OCI-M1 (cell line): ENCODE measurements at regions not wholly inside any gene's neighbourhood (a gene's known extent, or its start where the extent isn't known, plus 50 kb on each side); places are given as distances from the start of the nearest gene placed in this dataset.

ENCODE experiments used
- DNase-seq: peaks from one replicate; lab custom pipeline; 2025; lab: John Stamatoyannopoulos, UW

GRCh38 chr15:66945842-66946241, 119.6 kb upstream of the SMAD3 start:
- no peak for DNase-seq

- peak; percentile 86 for DNase-seq
These were observed 118.7 kb upstream of the SMAD3 start for GRCh38 chr15:66946578-66947164.

DNA sequence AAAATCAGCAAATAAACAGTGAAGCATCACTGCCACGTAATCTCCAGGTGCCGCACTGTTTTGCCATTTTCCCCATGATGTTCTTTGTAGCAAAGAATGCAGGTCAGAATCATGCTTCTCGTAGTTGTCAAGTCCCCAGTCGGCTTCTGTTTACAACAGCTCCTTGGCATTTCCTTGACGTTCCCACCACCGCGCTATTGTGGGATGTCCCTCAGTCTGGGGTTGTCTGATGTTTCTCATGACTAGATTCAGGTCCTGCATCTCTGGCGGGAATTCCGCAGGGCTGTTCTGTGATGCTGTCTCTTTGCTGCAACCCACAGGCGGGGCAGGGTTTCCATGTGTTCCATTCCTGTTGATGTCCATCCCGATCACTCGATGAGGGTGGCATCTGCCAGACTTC, 117.9 kb upstream of the SMAD3 start:
- DNase-seq: no peak

GRCh38 chr15:66948294-66948693, 117.1 kb upstream of the SMAD3 start:
- DNase-seq: no peak

GRCh38 chr15:66950114-66950513, 115.3 kb upstream of the SMAD3 start:
- no peak for DNase-seq

DNA sequence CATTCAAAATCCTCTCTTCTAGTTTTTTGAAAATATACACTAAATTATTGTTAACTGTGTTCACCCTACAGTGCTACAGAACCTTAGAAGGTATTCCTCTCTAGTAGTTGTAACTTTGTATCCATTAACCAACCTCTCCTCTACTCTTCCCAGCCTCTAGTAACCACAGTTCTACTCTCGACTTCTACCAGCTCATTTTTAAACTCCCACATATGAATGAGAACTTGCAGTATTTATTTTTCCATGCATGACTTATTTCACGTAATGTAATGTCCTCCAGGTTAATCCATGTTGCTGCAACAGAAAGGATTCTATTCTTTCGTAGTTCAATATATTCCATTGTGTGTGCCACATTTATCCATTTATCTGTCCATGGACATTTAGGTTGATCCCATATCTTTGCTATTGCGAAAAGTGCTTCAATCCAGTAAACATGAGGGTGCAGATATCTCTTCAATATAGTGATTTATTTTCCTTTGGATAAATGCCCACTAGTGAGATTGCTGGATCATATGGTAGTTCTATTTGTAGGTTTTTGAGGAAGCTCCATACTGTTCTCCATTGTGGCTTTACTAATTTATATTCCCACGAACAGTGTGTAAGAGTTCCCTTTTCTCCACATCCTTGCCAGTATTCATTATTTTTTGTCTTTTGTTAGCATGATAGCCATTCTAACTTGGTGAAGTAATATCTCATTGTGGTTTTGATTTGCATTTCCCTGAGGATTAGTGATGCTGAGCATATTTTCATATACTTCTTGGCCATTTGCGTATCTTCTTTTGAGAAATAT, 113.7 kb upstream of the SMAD3 start:
- no peak for DNase-seq

GRCh38 chr15:66952756-66953522, 112.5 kb upstream of the SMAD3 start:
- no peak for DNase-seq

DNA sequence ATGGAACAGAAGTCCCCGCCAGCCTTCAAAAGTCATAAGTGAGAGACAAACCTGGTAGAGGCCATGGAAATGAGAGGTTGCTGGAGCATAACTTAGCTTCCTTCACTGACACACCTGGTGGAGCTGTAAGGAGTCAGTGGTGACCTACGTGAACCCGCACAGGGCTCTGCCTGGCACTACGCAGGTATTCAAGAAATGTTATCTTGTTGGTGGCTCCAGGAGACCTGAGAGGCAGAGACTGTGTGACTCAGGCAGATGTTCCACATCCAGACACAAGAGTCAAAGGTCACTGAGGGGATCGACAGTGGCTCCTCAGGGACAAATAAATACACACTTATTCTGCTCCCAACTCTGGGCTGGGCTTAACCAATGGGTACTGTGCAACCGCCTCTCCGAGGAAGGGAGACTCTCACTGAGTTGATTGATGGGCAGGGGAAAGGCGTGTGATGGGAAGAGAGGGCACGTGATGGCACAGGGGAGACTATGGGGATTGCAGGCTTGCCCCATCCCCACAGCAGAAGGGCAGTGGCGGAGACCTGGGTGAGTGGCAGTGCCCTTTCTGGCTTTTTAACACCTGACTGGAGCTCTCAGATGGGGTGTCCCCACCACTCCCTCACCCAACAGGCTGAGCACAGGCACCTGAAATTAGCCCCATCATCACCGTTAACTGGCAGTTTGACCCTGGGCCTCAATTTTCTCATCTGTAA, 111.7 kb upstream of the SMAD3 start:
- no peak for DNase-seq

GRCh38 chr15:66954601-66955000, 110.8 kb upstream of the SMAD3 start:
- DNase-seq: no peak

DNA sequence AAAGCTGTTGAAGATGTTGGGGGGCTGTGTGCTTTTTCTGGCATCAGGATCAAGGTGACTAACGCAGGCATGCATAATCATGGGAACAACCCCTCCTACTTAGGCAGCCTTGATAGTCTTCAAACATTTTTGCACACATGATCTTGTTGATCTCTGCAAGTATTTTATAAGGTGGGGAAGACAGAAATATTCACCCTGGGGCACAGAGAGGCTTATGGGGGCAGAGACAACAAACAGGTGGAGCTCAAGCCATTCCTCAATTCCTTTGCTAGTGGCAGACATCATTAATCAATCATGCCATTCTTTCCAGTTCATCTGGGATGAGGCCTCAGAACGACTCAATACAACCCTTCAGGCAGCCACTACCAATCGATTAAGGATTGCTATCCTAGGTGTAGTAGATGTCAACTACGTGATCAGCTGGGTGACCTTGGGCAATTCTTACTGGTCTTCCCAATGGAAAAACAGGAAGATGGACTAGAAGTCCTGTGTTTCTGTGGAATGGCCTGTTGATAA, 110.3 kb upstream of the SMAD3 start:
- no peak for DNase-seq

GRCh38 chr15:66955871-66956585, 109.4 kb upstream of the SMAD3 start:
- no peak for DNase-seq

DNA sequence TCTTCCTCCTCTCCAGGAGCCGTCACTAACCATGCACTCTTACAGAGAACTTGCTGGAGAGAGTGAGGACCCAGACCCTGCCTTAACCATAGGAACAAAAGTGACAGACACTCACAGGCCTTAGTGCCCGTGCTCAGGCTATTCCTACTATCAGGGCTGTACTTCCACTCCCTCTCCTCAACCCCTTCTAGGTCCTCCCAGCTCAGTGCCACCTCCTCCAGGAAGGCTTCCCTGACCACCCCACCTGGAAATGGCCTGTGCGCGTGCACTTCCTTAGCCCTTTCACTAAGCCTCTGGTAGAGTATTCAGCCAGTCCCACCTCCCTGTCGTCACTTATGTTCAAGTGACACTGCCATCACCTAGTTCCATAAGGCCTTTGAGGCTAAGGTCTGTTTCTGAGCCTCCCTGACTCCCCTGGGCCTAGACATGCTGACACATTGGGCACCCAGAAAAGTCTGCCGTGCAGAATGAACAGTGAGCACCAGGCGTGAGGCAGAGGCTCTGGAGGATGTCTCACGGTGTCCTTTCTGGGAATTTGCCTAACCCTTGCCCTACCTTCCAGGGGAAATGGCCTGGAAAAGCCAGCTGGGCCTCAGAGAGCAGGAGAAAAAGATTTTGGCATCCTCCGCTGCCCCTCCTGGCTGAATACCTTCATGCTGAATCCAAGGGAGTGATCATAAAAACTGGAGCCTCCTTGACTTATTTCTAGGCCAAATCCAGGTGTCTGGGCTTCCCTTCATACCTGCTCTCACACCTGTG, 108.6 kb upstream of the SMAD3 start:
- DNase-seq: no peak

GRCh38 chr15:66957431-66957720, 108.0 kb upstream of the SMAD3 start:
- DNase-seq: no peak

GRCh38 chr15:66959066-66959465, 106.3 kb upstream of the SMAD3 start:
- DNase-seq: no peak

DNA sequence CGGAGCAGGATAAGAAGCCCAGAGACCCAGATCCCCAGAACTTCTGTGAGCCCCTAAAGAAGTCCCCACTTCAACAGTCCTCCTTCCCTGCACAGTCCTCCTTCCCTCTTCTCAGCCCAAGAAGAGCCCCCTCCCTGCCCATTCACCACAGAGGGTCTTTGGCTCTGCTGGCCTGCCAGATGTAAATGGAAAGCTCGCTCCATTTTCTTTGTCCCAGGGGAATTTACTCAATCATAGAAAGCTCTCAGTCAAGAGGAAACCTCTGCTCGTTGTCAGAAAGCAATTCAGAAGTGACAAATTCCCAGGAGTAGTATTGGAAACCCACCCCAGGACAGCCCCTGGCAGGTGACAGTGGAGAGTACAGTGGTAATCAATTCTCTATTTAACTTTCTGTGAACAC, 105.5 kb upstream of the SMAD3 start:
- no peak for DNase-seq

DNA sequence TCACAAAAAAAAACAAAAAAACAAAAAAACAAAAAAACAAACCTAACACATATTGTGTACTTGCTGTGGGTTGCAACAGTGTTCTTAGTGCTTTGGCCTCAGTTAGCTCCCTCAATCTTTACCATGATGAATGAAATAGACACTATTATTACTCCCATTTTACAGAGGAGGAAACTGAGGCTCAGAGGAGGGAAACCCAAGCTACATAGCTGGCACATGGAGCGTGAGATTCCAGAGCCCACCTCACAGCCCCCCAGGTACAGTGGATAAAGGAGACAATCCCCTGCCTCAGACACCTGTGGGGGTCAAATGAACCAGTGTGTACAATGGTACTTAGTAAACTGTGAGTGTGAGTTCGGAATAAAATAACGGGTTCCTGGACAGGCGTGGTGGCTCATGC, 104.9 kb upstream of the SMAD3 start:
- no peak for DNase-seq

DNA sequence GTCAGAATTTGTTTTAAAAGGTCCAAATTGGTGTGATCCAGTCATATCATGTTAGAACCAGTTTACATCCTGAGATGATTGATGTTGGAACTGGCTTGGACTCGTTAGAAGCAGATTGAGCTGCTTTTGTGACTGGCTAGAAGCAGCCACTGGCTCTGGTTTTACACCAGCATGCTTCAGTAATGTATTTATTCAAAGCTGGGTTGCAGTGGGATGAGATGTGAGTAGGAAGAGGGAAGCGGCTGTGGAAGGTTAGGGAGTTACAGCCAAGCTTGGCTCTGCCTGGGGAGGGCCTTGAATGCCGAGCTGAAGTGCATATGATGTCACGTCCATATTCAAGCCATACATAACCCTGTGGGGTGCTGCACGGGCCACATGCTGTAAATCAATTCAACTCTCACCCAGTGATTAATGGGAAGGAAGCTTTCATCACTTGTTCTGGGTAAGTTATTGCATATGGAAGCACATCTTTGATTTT, 104.0 kb upstream of the SMAD3 start:
- DNase-seq: peak; percentile 31

DNA sequence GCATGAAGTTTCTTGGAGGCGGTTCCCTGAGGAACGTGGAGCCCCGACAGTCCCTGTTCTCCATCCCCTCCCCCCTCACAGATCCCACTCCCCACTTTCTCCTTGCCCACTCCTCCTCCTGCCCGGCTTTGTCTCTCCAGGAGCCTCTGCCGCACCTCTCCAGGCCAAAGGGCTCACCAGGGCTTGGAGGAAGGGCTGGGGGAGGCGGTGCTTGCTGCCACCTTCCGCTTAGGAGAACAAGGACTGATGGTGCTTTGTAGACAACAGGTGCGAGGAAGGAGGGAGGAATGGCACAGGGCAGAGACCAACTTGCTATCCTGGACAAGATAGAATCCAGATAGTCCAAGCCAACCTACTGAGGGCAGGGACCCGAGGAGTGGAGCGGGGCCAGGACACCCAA, 103.5 kb upstream of the SMAD3 start:
- no peak for DNase-seq

- DNase-seq: no peak
These were observed 102.9 kb upstream of the SMAD3 start for GRCh38 chr15:66962522-66962921.

DNA sequence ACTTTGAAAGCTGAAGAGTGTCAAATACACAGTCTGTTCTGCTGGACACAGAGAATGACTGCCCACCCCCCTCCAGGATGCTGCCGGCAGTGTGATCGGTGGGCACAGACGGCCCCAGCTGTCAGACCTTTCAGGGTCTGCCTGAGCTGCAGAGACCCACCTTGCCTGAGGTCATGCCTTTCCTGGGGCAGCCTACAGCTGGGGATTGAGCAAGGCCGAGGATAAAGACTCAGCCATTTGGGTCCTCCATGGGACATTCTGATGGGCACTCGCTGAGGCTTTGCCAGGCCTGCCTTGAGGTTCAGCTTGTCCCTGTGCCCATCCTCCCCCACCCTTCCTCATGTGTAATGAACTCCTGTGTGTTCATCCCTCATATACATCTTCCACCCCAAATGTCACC, 102.3 kb upstream of the SMAD3 start:
- no peak for DNase-seq

- peak; percentile 66 for DNase-seq
These were observed 101.7 kb upstream of the SMAD3 start for GRCh38 chr15:66963710-66964109.
